ENCODE measurements at regions not wholly inside any gene's neighbourhood (a gene's known extent, or its start where the extent isn't known, plus 50 kb on each side); places are given as distances from the start of the nearest gene placed in this dataset.

GRCh38 chr10:10967581-10968256 is 50.0 kb upstream of the CELF2 start:
- DNase-seq, result no peak

All from COR-L47 (cell line).